ENCODE measurements at regions not wholly inside any gene's neighbourhood (a gene's known extent, or its start where the extent isn't known, plus 50 kb on each side); places are given as distances from the start of the nearest gene placed in this dataset.

- no peak overlapping the region for H3K4me3 ChIP-seq
- no peak for DNase-seq (ENCODE audit: extremely low spot score in 2 of 2)
- H3K9me3 ChIP-seq: no peaks in the 10 kb centered on the region
- H3K27me3 ChIP-seq: no peaks in the 10 kb centered on the region
- TF ChIP-seq POLR2A (IDR thresholded peaks at IDR 0.05) (no peak), POLR2AphosphoS5 (IDR thresholded peaks at IDR 0.05; ENCODE audit: insufficient read depth in 1 of 2, low read depth in 1 of 2) (no peak), CTCF (IDR thresholded peaks at IDR 0.05) (no peak)
- no peak overlapping the region for H3K27ac ChIP-seq
- intact Hi-C loops (cut with DNase I): no loop called here
- H3K4me1 ChIP-seq: no peaks in the 10 kb centered on the region
- H3K36me3 ChIP-seq: no peaks in the 10 kb centered on the region
These were observed 329.4 kb upstream of the AGA start for GRCh38 chr4:177771645-177772044.

- DNase-seq (ENCODE audit: extremely low spot score in 2 of 2): no peak
- intact Hi-C loops (cut with DNase I): no loop called here
- no peaks in the 10 kb centered on the region for H3K9me3 ChIP-seq
These were observed 336.4 kb upstream of the AGA start for GRCh38 chr4:177778623-177779022.

GRCh38 chr4:177785000-177785399, 342.8 kb upstream of the AGA start:
- Histone ChIP-seq H3K4me3 (no peak overlapping the region), H3K4me1 (no peaks in the 10 kb centered on the region), H3K9me3 (no peaks in the 10 kb centered on the region), H3K27ac (no peak overlapping the region), H3K36me3 (no peaks in the 10 kb centered on the region), H3K27me3 (no peaks in the 10 kb centered on the region)
- no peak for TF ChIP-seq CTCF (IDR thresholded peaks at IDR 0.05)
- TF ChIP-seq POLR2A (IDR thresholded peaks at IDR 0.05): no peak
- TF ChIP-seq POLR2AphosphoS5 (IDR thresholded peaks at IDR 0.05; ENCODE audit: insufficient read depth in 1 of 2, low read depth in 1 of 2): no peak
- intact Hi-C loops (cut with DNase I): no loop called here
- DNase-seq (ENCODE audit: extremely low spot score in 2 of 2): no peak

More at GRCh38 chr4:177778623-177779022, 336.4 kb upstream of the AGA start:
- H3K27me3 ChIP-seq: no peaks in the 10 kb centered on the region
- no peak for TF ChIP-seq POLR2A (IDR thresholded peaks at IDR 0.05)
- no peak for TF ChIP-seq POLR2AphosphoS5 (IDR thresholded peaks at IDR 0.05; ENCODE audit: insufficient read depth in 1 of 2, low read depth in 1 of 2)
- H3K4me3 ChIP-seq: no peak overlapping the region
- no peaks in the 10 kb centered on the region for H3K4me1 ChIP-seq
- no peak overlapping the region for H3K27ac ChIP-seq
- H3K36me3 ChIP-seq: no peaks in the 10 kb centered on the region

GRCh38 chr4:177789610-177790009, 347.4 kb upstream of the AGA start:
- no peaks in the 10 kb centered on the region for H3K4me1 ChIP-seq
- H3K9me3 ChIP-seq: no peaks in the 10 kb centered on the region
- no peak for DNase-seq (ENCODE audit: extremely low spot score in 2 of 2)
- no peak overlapping the region for H3K4me3 ChIP-seq
- H3K27me3 ChIP-seq: no peaks in the 10 kb centered on the region
- TF ChIP-seq CTCF (IDR thresholded peaks at IDR 0.05): no peak
- TF ChIP-seq POLR2AphosphoS5 (IDR thresholded peaks at IDR 0.05; ENCODE audit: insufficient read depth in 1 of 2, low read depth in 1 of 2): no peak
- no peak for TF ChIP-seq POLR2A (IDR thresholded peaks at IDR 0.05)
- H3K36me3 ChIP-seq: no peaks in the 10 kb centered on the region
- H3K27ac ChIP-seq: no peak overlapping the region
- intact Hi-C loops (cut with DNase I): no loop called here

GRCh38 chr4:177791188-177791587, 349.0 kb upstream of the AGA start:
- no peak for DNase-seq (ENCODE audit: extremely low spot score in 2 of 2)
- Histone ChIP-seq H3K4me1 (no peaks in the 10 kb centered on the region), H3K36me3 (no peaks in the 10 kb centered on the region), H3K9me3 (no peaks in the 10 kb centered on the region), H3K4me3 (no peak overlapping the region), H3K27me3 (no peaks in the 10 kb centered on the region), H3K27ac (no peak overlapping the region)
- TF ChIP-seq CTCF (IDR thresholded peaks at IDR 0.05): no peak
- no peak for TF ChIP-seq POLR2AphosphoS5 (IDR thresholded peaks at IDR 0.05; ENCODE audit: insufficient read depth in 1 of 2, low read depth in 1 of 2)
- no peak for TF ChIP-seq POLR2A (IDR thresholded peaks at IDR 0.05)
- intact Hi-C loops (cut with DNase I): no loop called here

All from vagina (tissue), 2 donors.